Caco-2 (cell line): ENCODE measurements at regions not wholly inside any gene's neighbourhood (a gene's known extent, or its start where the extent isn't known, plus 50 kb on each side); places are given as distances from the start of the nearest gene placed in this dataset.

Experiments
- BruUV-seq: library from RNA; stranded (reverse); fragments of 400-500 nt; replicated peaks from 2 replicates; lab custom pipeline; 2021; lab: Mats Ljungman, UMichigan
- CTCF ChIA-PET: fragments of 300-600 bp; sonication (Branson Sonifier 250); formaldehyde crosslinking; loops from one replicate; lab custom pipeline; 2022; ENCODE audit warnings: antibody characterized with exemption; lab: Charles Lee
- POLR2A ChIA-PET: fragments of 300-600 bp; sonication (Branson Sonifier 250); formaldehyde crosslinking; loops from one replicate; lab custom pipeline; 2022; ENCODE audit warnings: antibody characterized with exemption; lab: Charles Lee
- DNase-seq, 2 experiments: peaks; one replicate each; pipeline versions ENCODE4 v3.0.0 to v3.0.0-alpha.2; 2020 to 2022
- H3K27me3 ChIP-seq: replicated peaks from 2 replicates; pipeline ENCODE4 v1.6.0; 2011; ENCODE audit warnings: low read length; ENCODE audit not compliant: control insufficient read depth, insufficient read depth
- H3K36me3 ChIP-seq: 2 replicates; pipeline ENCODE4 v1.5.1; 2011; ENCODE audit warnings: low read length; ENCODE audit not compliant: control insufficient read depth, insufficient read depth
- H3K4me1 ChIP-seq: fragments of 250-450 bp; sonication (Bioruptor Pico); 2 replicates; pipeline ENCODE4 v1.5.1; 2020; ENCODE audit warnings: mild to moderate bottlenecking
- H3K4me3 ChIP-seq: 2 replicates; pipeline ENCODE4 v1.5.1; 2011; ENCODE audit warnings: low read depth, mild to moderate bottlenecking, control low read depth, low read length
- H3K9me3 ChIP-seq: fragments of 250-450 bp; sonication (Bioruptor Pico); 2 replicates; pipeline ENCODE4 v1.5.1; 2020; ENCODE audit warnings: mild to moderate bottlenecking, moderate library complexity
- H3K27ac Mint-ChIP-seq: one replicate; pipeline ENCODE4 v1.8.0; 2022; ENCODE audit warnings: mixed read lengths; ENCODE audit not compliant: unreplicated experiment
- H3K27me3 Mint-ChIP-seq: one replicate; pipeline ENCODE4 v1.8.0; 2022; ENCODE audit warnings: mixed read lengths; ENCODE audit not compliant: insufficient read depth, unreplicated experiment
- H3K36me3 Mint-ChIP-seq: one replicate; pipeline ENCODE4 v1.8.0; 2022; ENCODE audit warnings: mild to moderate bottlenecking, mixed read lengths; ENCODE audit not compliant: insufficient read depth, unreplicated experiment
- H3K4me1 Mint-ChIP-seq: one replicate; pipeline ENCODE4 v1.8.0; 2022; ENCODE audit warnings: low read depth, mixed read lengths; ENCODE audit not compliant: unreplicated experiment
- H3K4me3 Mint-ChIP-seq: one replicate; pipeline ENCODE4 v1.8.0; 2022; ENCODE audit warnings: mild to moderate bottlenecking, moderate library complexity, mixed read lengths; ENCODE audit not compliant: unreplicated experiment
- H3K9me3 Mint-ChIP-seq: one replicate; pipeline ENCODE4 v1.8.0; 2022; ENCODE audit warnings: mixed read lengths; ENCODE audit not compliant: unreplicated experiment
- CTCF ChIP-seq, 2 experiments: fragments of 200-600 bp in 1 of 2; IDR thresholded peaks; 1 replicate in 1 of 2; 2 replicates in 1 of 2; pipeline versions ENCODE4 v1.5.1 to v1.8.0; 2011 to 2022; ENCODE audit warnings: antibody characterized with exemption in 1 of 2, control low read depth in 1 of 2, inconsistent platforms in 1 of 2, low read depth in 1 of 2, low read length in 1 of 2, mild to moderate bottlenecking in 1 of 2, moderate library complexity in 1 of 2; ENCODE audit not compliant: insufficient read depth in 1 of 2, severe bottlenecking in 1 of 2, unreplicated experiment in 1 of 2
- intact Hi-C: fragments of 100-400 bp; cut with micrococcal nuclease; formaldehyde crosslinking; loops from one replicate; pipeline ENCODE4 v1.10.0; 2022; ENCODE audit not compliant: unreplicated experiment

DNA sequence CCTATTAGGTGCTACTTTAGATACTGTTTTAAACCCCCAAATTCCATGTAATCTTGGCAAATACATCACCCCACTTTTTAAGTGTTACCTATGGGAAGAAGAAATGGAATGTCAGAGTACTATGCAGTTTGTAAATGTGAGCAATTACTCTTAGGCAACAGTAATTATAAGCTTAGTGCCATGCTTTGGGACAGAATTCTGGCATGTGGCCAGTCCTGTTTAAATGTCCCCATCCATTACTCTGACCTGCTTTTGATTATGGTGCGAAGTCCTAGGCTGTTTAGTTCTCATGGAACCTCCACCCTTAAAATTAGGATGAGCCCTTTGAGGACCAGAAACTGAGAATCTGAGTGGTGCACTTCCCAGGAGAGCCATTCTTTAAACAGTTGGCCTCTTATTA lies 321.4 kb upstream of the RGS6 start:
- Histone ChIP-seq H3K9me3 (no peaks in the 10 kb centered on the region), H3K36me3 (no peaks in the 10 kb centered on the region; the same call in 1 of the 2 replicates), H3K4me3 (no peak overlapping the region), H3K27me3 (no peaks in the 10 kb centered on the region), H3K4me1 (peaks cover 16% of the 10 kb centered on the region)
- intact Hi-C loops: no loop called here
- H3K27me3 Mint-ChIP-seq: no peaks in the 10 kb centered on the region
- no peaks in the 10 kb centered on the region for H3K36me3 Mint-ChIP-seq
- BruUV-seq: no TSS peak
- no peaks in the 10 kb centered on the region for H3K9me3 Mint-ChIP-seq
- no peak for TF ChIP-seq CTCF (IDR thresholded peaks at IDR 0.05; ENCODE audit: insufficient read depth in 1 of 2, low read depth in 1 of 2, low read length in 1 of 2, severe bottlenecking in 1 of 2, unreplicated experiment in 1 of 2)
- no peak for DNase-seq
- CTCF ChIA-PET: no interaction called here
- peaks cover 19% of the 10 kb centered on the region for H3K4me1 Mint-ChIP-seq
- POLR2A ChIA-PET: no interaction called here
- H3K27ac Mint-ChIP-seq: no peak overlapping the region
- no peak overlapping the region for H3K4me3 Mint-ChIP-seq

GRCh38 chr14:71613168-71613567 lies 319.1 kb upstream of the RGS6 start:
- H3K4me3 ChIP-seq: no peak overlapping the region
- H3K4me1 ChIP-seq: no peaks in the 10 kb centered on the region
- H3K36me3 Mint-ChIP-seq: no peaks in the 10 kb centered on the region
- intact Hi-C loops: no loop called here
- no peak overlapping the region for H3K27ac Mint-ChIP-seq
- H3K4me3 Mint-ChIP-seq: no peak overlapping the region
- H3K27me3 ChIP-seq: no peaks in the 10 kb centered on the region
- DNase-seq: no peak
- no peaks in the 10 kb centered on the region for H3K4me1 Mint-ChIP-seq
- no peaks in the 10 kb centered on the region for H3K36me3 ChIP-seq
- no peaks in the 10 kb centered on the region for H3K27me3 Mint-ChIP-seq
- no TSS peak for BruUV-seq
- TF ChIP-seq CTCF (IDR thresholded peaks at IDR 0.05; ENCODE audit: insufficient read depth in 1 of 2, low read depth in 1 of 2, low read length in 1 of 2, severe bottlenecking in 1 of 2, unreplicated experiment in 1 of 2): no peak
- CTCF ChIA-PET: no interaction called here
- POLR2A ChIA-PET: no interaction called here
- no peaks in the 10 kb centered on the region for H3K9me3 Mint-ChIP-seq
- no peaks in the 10 kb centered on the region for H3K9me3 ChIP-seq

- no peak for TF ChIP-seq CTCF (IDR thresholded peaks at IDR 0.05; ENCODE audit: insufficient read depth in 1 of 2, low read depth in 1 of 2, low read length in 1 of 2, severe bottlenecking in 1 of 2, unreplicated experiment in 1 of 2)
- ChIA-PET POLR2A (no interaction called here), CTCF (no interaction called here)
- Mint-ChIP-seq H3K4me3 (no peak overlapping the region), H3K27ac (no peak overlapping the region), H3K9me3 (no peaks in the 10 kb centered on the region), H3K36me3 (peaks cover 10% of the 10 kb centered on the region), H3K4me1 (peaks cover 10% of the 10 kb centered on the region), H3K27me3 (no peaks in the 10 kb centered on the region)
- H3K4me3 ChIP-seq: no peak overlapping the region
- no peaks in the 10 kb centered on the region for H3K27me3 ChIP-seq
- H3K9me3 ChIP-seq: no peaks in the 10 kb centered on the region
- no peak for DNase-seq
- intact Hi-C loops: no loop called here
- no TSS peak for BruUV-seq
- peaks cover 7% of the 10 kb centered on the region; the same call in 1 of the 2 replicates for H3K4me1 ChIP-seq
- no peaks in the 10 kb centered on the region for H3K36me3 ChIP-seq
These were observed 316.2 kb upstream of the RGS6 start for GRCh38 chr14:71616013-71616412.
